Activated CD8-positive, alpha-beta memory T cell treated with anti-CD3 and anti-CD28 coated beads for 4 hours (primary cell): ENCODE measurements at regions not wholly inside any gene's neighbourhood (a gene's known extent, or its start where the extent isn't known, plus 50 kb on each side); places are given as distances from the start of the nearest gene placed in this dataset.

ENCODE experiments used
- DNase-seq, 2 donors: peaks; one replicate each; pipeline ENCODE4 v3.0.0-alpha.2; 2020; ENCODE audit warnings: low read depth in 2 of 2

DNA sequence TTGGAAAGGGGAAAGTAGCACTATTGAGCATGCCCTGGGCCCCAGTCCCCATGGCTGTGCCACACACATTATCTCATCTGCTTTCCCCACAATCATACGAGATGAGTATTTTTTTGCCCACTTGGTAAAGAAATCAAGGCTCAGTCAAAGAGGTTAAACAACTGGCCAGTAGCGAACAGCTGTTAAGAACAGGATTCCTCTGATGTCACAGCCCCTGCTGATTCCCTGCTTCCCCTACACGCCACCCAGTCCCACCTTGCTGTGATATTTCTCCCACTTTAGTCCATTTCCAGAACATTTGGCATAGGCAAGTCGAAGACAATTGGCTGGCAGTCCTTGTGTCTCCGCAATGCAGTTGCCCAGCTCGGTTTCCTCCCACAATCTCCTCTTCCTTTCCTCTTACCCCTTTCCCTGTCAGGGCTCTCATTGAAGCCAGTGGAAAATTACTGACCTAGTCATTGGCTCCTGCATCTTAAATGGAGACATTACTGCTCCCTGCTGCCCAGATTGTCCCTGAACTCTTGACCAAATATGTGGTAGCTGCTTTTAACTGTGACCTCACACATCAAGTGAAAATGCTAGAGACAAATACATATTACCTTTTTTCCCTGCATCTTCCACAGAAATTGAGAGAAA, 56.5 kb upstream of the EEPD1 start:
- DNase-seq: no peak

DNA sequence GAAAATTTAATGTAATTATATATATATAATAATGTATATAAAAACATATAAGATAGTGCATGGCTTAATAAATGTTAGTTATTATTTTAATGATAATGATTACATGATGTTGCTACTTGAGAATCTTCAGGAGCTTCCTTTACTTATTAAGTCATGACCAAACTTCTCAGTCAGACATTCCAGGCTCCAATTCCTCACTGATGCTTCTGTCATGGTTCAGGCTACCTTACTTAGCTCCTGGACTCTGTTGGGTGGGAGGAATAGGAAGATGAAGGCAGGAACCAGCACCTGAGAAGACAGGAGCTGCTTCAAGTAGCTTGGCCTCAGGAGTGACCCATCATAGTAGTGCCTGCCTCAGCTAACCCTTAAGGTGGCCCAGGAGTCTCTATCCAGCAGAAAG, 55.0 kb upstream of the EEPD1 start:
- no peak for DNase-seq

DNA sequence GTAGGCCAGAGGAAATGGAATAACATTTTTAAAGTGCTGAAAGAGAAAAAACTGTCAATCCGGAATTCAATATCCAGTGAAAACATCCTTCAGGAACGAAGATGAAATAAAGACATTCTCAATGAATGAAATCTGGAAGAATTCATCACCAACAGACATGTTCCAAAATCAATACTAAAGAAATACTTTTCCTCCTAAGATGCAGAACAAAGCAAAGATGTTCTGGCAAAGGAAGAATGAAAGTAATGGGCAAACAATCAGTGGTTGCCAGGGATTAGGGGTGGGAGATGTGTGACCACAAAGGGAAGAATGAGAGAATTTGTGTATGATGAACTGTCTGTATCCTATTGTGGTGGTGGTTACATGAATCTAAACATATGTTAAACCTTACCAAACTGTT, 52.8 kb upstream of the EEPD1 start:
- DNase-seq: no peak

DNA sequence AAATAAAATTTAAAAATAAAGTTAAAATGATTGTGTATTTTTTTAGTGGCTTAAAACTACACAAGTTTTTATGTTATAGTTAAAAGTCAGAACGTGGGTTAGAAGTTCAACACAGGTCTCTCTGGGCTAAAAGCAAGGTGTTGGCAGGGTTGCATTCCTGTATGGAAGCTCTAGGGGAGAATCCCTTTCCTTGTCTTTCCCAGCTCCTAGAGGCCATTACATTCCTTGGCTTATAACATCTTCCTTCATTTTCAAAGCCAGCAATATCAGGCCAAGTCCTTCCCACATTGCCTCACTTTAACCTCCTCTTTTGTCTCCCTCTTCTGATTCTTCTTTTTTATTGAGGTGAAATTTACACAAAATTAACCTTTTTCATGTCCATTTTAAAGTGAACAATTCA, 52.4 kb upstream of the EEPD1 start:
- DNase-seq: no peak
